K562 (cell line): ENCODE measurements at regions not wholly inside any gene's neighbourhood (a gene's known extent, or its start where the extent isn't known, plus 50 kb on each side); places are given as distances from the start of the nearest gene placed in this dataset.

Experiments used
- ATAC-seq: fragments of 200-7000 bp; cut with Tn5 transposase; 3 replicates; pipeline ENCODE4 v1.9.1; 2020; ENCODE audit warnings: moderate library complexity
- BruUV-seq: library from RNA; stranded (reverse); fragments of 400-500 nt; replicated peaks from 2 replicates; lab custom pipeline; 2021; lab: Mats Ljungman, UMichigan
- CTCF ChIA-PET: fragments of 300-600 bp; formaldehyde crosslinking; extraction: SDS; loops from one replicate; lab custom pipeline; 2021; ENCODE audit warnings: low intra/inter-chr PET ratio; lab: Yijun Ruan, JAX
- POLR2A ChIA-PET: fragments of 300-600, 350-650 bp; sonication (Branson Sonifier 250); formaldehyde crosslinking; extraction: SDS; loops from one replicate; lab custom pipeline; 2021; ENCODE audit warnings: antibody characterized with exemption, inconsistent platforms; lab: Yijun Ruan, JAX
- DNase-seq, 4 experiments: peaks; one replicate each; pipeline versions ENCODE4 v3.0.0 to v3.0.0-alpha.2; 2011 to 2018; ENCODE audit warnings: low spot score in 3 of 4, mixed read lengths in 3 of 4; ENCODE audit errors: extremely low read depth in 1 of 4
- FAIRE-seq: peaks from 2 replicates; lab custom pipeline; 2011; peaks lifted over from hg19 to GRCh38; lab: Jason Lieb, UNC
- H2AFZ ChIP-seq: 2 replicates; pipeline ENCODE4 v1.6.0; 2011; ENCODE audit warnings: low read depth, low read length, control low read depth, inconsistent platforms
- H3K27ac ChIP-seq: fragments of 200-600 bp; 3 replicates; pipeline ENCODE4 v1.8.0; 2011; ENCODE audit warnings: low read depth, mild to moderate bottlenecking, control low read depth, inconsistent platforms, low read length, moderate library complexity, mixed read lengths; ENCODE audit errors: extremely low read depth
- H3K27me3 ChIP-seq, 2 experiments: fragments of 300-600 bp in 1 of 2; 2 replicates in 1 of 2; 3 replicates in 1 of 2; pipeline versions ENCODE4 v1.6.0 to v1.8.0; 2011; ENCODE audit warnings: inconsistent platforms in 2 of 2, low read length in 2 of 2, mild to moderate bottlenecking in 1 of 2, mixed read lengths in 1 of 2, moderate library complexity in 1 of 2; ENCODE audit not compliant: control insufficient read depth in 2 of 2, insufficient read depth in 2 of 2
- H3K36me3 ChIP-seq: fragments of 300-600 bp; 3 replicates; pipeline ENCODE4 v1.8.0; 2011; ENCODE audit warnings: mild to moderate bottlenecking, low read length, inconsistent platforms; ENCODE audit not compliant: control insufficient read depth, insufficient read depth
- H3K4me1 ChIP-seq, 2 experiments: fragments of 200-600 bp in 1 of 2; replicated peaks in 1 of 2; 2 replicates in 1 of 2; 3 replicates in 1 of 2; pipeline versions ENCODE4 v1.5.1 to v1.8.0; 2011; ENCODE audit warnings: inconsistent platforms in 2 of 2, low read length in 2 of 2, mild to moderate bottlenecking in 1 of 2, mixed read lengths in 1 of 2, moderate library complexity in 1 of 2; ENCODE audit not compliant: control insufficient read depth in 2 of 2, insufficient read depth in 2 of 2
- H3K4me2 ChIP-seq: 2 replicates; pipeline ENCODE4 v1.6.1; 2011; ENCODE audit warnings: low read length, control low read depth, inconsistent platforms, mixed read lengths; ENCODE audit not compliant: insufficient read depth
- H3K4me3 ChIP-seq: fragments of 200-600 bp; sonication (generic), shearing (Covaris generic); 2 replicates; pipeline ENCODE4 v1.5.1; 2016; ENCODE audit warnings: control low read depth, inconsistent platforms
- H3K79me2 ChIP-seq: fragments of 200-600 bp; 3 replicates; pipeline ENCODE4 v1.8.0; 2011; ENCODE audit warnings: low read length, inconsistent platforms; ENCODE audit not compliant: control insufficient read depth, insufficient read depth
- H3K9ac ChIP-seq, 2 experiments: 2 replicates each; pipeline versions ENCODE4 v1.6.0 to v1.6.1; 2011; ENCODE audit warnings: low read depth in 2 of 2, low read length in 2 of 2, control low read depth in 1 of 2, inconsistent platforms in 1 of 2, mild to moderate bottlenecking in 1 of 2, mixed read lengths in 1 of 2; ENCODE audit not compliant: insufficient read depth in 1 of 2
- H3K9me1 ChIP-seq: one replicate; pipeline ENCODE4 v1.6.0; 2011; ENCODE audit warnings: inconsistent platforms, mild to moderate bottlenecking, low read length, moderate library complexity; ENCODE audit not compliant: control insufficient read depth, insufficient read depth
- H3K9me3 ChIP-seq: replicated peaks from 2 replicates; pipeline ENCODE4 v1.5.1; 2011; ENCODE audit warnings: low read depth, low read length, inconsistent platforms; ENCODE audit not compliant: control insufficient read depth, insufficient read depth
- H4K20me1 ChIP-seq: replicated peaks from 2 replicates; pipeline ENCODE4 v1.6.1; 2011; ENCODE audit warnings: low read length, inconsistent platforms, mixed read lengths; ENCODE audit not compliant: control insufficient read depth, insufficient read depth
- ATF7 ChIP-seq: fragments of 450-650 bp; IDR thresholded peaks from 2 replicates; pipeline ENCODE4 v1.7.1; 2014; ENCODE audit warnings: mild to moderate bottlenecking, moderate library complexity
- ELF1 ChIP-seq: fragments of 200-800 bp; sonication (Bioruptor generic); IDR thresholded peaks from 2 replicates; pipeline ENCODE4 v1.6.1; 2016; ENCODE audit warnings: missing genetic modification characterization, missing compliant biosample characterization
- TEAD1 ChIP-seq, 2 experiments: fragments of 450-650 bp in 1 of 2; sonication (generic) in 1 of 2; formaldehyde crosslinking; IDR thresholded peaks; 2 replicates each; pipeline versions ENCODE4 v1.4.0 to v1.8.0; 2020 to 2022; ENCODE audit warnings: mild to moderate bottlenecking in 2 of 2, missing genetic modification reagents in 1 of 2
- TEAD4 ChIP-seq, 2 experiments: sonication (generic) in 1 of 2; formaldehyde crosslinking in 1 of 2; IDR thresholded peaks; 2 replicates each; pipeline versions ENCODE4 v1.6.1 to v1.8.0; 2012 to 2022; ENCODE audit warnings: borderline replicate concordance in 1 of 2, inconsistent platforms in 1 of 2, low read length in 1 of 2, mild to moderate bottlenecking in 1 of 2, missing genetic modification reagents in 1 of 2
- XRCC3 ChIP-seq: fragments of 450-650 bp; IDR thresholded peaks from 2 replicates; pipeline ENCODE4 v1.6.1; 2017; ENCODE audit warnings: mild to moderate bottlenecking, moderate library complexity
- ZBED1 ChIP-seq: IDR thresholded peaks from 2 replicates; pipeline ENCODE4 v1.6.1; 2014
- ZNF316 ChIP-seq: fragments of 450-650 bp; IDR thresholded peaks from 2 replicates; pipeline ENCODE4 v1.6.1; 2016
- ZNF436 ChIP-seq: fragments of 250-450, 450-650 bp; sonication (Bioruptor Pico); formaldehyde crosslinking; IDR thresholded peaks from 2 replicates; pipeline ENCODE4 v1.7.0; 2020; ENCODE audit warnings: mild to moderate bottlenecking
- ZSCAN32 ChIP-seq: fragments of 450-650 bp; formaldehyde crosslinking; IDR thresholded peaks from 2 replicates; pipeline ENCODE4 v1.4.0; 2020; ENCODE audit warnings: mild to moderate bottlenecking, moderate library complexity
- WGBS: fragments of 100-300 bp; shearing (Covaris generic); methylation state at CpG from one replicate; pipeline ENCODE4 v1.1.6; 2016; ENCODE audit warnings: low coverage, mixed read lengths; ENCODE audit not compliant: insufficient coverage; ENCODE audit errors: missing lambda C conversion rate; 5-methylcytosine and 5-hydroxymethylcytosine counted together
- in situ Hi-C: fragments of 300-500 bp; cut with MboI; formaldehyde crosslinking; loops from 4 replicates; pipeline ENCODE4 v1.15.0; 2018; ENCODE audit warnings: inconsistent platforms, mixed read lengths
- intact Hi-C: fragments of 100-400 bp; cut with micrococcal nuclease; formaldehyde crosslinking; loops from 2 replicates; pipeline ENCODE4 v1.14.2; 2022
- TF ChIP-seq, protein P1 (sequence below): fragments of 250-450 bp; sonication (Bioruptor Pico); IDR thresholded peaks from 2 replicates; pipeline ENCODE4 v1.5.0; 2021; ENCODE audit warnings: mild to moderate bottlenecking, borderline replicate concordance
- TF ChIP-seq, protein P2 (sequence below): sonication (generic); formaldehyde crosslinking; IDR thresholded peaks from 2 replicates; pipeline ENCODE4 v1.8.1; 2023; ENCODE audit warnings: mild to moderate bottlenecking, missing genetic modification reagents
- TF ChIP-seq, protein P3 (sequence below): fragments of 250-450 bp; sonication (Bioruptor Pico); IDR thresholded peaks from 2 replicates; pipeline ENCODE4 v1.4.0; 2020; ENCODE audit warnings: borderline replicate concordance

DNA sequence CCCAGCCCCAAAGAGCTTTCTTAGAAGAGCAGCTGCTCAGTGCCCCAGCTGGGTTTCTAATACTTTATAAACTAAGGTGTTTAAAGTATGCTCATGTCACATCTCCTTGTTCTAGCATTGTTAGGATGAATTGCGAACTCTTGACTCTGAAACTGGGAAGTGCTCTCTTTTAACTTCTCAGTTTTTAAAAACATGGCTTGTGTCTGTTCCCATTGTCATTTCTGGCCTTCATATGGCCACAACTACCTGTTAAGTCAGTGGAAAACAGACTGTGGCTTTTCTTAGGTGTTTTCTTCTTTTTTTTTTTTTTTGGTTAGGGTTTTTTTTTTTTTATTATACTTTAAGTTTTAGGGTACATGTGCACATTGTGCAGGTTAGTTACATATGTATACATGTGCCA, 164.7 kb downstream of the KCNRG start:
- FAIRE-seq (no peak), ATAC-seq (no peak), DNase-seq (no peak)
- H3K4me3 ChIP-seq: no peak overlapping the region
- TF ChIP-seq XRCC3 (no peak), ELF1 (tag) (no peak), ZNF316 (no peak), ZBED1 (no peak), ZNF436 (CRISPR knock-in tag) (no peak), ZSCAN32 (CRISPR knock-in tag) (no peak), TEAD1 (CRISPR knock-in tag; IDR thresholded peaks at IDR 0.05) (no peak), ATF7 (no peak), TEAD4 (IDR thresholded peaks at IDR 0.05; ENCODE audit: low read length) (no peak), TEAD4 (CRISPR knock-in tag; IDR thresholded peaks at IDR 0.05; ENCODE audit: borderline replicate concordance) (no peak)
- TF ChIP-seq, protein P1, sequence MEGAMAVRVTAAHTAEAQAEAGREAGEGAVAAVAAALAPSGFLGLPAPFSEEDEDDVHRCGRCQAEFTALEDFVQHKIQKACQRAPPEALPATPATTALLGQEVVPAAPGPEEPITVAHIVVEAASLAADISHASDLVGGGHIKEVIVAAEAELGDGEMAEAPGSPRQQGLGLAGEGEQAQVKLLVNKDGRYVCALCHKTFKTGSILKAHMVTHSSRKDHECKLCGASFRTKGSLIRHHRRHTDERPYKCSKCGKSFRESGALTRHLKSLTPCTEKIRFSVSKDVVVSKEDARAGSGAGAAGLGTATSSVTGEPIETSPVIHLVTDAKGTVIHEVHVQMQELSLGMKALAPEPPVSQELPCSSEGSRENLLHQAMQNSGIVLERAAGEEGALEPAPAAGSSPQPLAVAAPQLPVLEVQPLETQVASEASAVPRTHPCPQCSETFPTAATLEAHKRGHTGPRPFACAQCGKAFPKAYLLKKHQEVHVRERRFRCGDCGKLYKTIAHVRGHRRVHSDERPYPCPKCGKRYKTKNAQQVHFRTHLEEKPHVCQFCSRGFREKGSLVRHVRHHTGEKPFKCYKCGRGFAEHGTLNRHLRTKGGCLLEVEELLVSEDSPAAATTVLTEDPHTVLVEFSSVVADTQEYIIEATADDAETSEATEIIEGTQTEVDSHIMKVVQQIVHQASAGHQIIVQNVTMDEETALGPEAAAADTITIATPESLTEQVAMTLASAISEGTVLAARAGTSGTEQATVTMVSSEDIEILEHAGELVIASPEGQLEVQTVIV (CRISPR knock-in tag): no peak
- TF ChIP-seq, protein P2, sequence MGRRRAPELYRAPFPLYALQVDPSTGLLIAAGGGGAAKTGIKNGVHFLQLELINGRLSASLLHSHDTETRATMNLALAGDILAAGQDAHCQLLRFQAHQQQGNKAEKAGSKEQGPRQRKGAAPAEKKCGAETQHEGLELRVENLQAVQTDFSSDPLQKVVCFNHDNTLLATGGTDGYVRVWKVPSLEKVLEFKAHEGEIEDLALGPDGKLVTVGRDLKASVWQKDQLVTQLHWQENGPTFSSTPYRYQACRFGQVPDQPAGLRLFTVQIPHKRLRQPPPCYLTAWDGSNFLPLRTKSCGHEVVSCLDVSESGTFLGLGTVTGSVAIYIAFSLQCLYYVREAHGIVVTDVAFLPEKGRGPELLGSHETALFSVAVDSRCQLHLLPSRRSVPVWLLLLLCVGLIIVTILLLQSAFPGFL (CRISPR knock-in tag): no peak
- TF ChIP-seq, protein P3, sequence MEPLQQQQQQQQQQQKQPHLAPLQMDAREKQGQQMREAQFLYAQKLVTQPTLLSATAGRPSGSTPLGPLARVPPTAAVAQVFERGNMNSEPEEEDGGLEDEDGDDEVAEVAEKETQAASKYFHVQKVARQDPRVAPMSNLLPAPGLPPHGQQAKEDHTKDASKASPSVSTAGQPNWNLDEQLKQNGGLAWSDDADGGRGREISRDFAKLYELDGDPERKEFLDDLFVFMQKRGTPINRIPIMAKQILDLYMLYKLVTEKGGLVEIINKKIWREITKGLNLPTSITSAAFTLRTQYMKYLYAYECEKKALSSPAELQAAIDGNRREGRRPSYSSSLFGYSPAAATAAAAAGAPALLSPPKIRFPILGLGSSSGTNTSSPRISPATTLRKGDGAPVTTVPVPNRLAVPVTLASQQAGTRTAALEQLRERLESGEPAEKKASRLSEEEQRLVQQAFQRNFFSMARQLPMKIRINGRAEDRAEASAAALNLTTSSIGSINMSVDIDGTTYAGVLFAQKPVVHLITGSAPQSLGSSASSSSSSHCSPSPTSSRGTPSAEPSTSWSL (CRISPR knock-in tag): no peak
- no TSS peak for BruUV-seq
- H2AFZ ChIP-seq: no peak overlapping the region
- no peak overlapping the region for H3K4me2 ChIP-seq
- H3K9ac ChIP-seq: no peak overlapping the region
- WGBS: 91% methylated on average over 1 of the region's 1 CpG
- H3K36me3 ChIP-seq: no peaks in the 10 kb centered on the region
- POLR2A ChIA-PET: no interaction called here
- no peaks in the 10 kb centered on the region for H3K79me2 ChIP-seq
- in situ Hi-C loops: no loop called here
- no peaks in the 10 kb centered on the region for H4K20me1 ChIP-seq
- no peaks in the 10 kb centered on the region for H3K27me3 ChIP-seq
- no peak overlapping the region for H3K27ac ChIP-seq
- H3K9me3 ChIP-seq: no peaks in the 10 kb centered on the region
- CTCF ChIA-PET: no interaction called here
- intact Hi-C loops: no loop called here
- no peaks in the 10 kb centered on the region for H3K4me1 ChIP-seq
- H3K9me1 ChIP-seq: no peaks in the 10 kb centered on the region
